CD4-positive, alpha-beta T cell treated with Interleukin-21 for 1 hour (primary cell): ENCODE measurements at regions not wholly inside any gene's neighbourhood (a gene's known extent, or its start where the extent isn't known, plus 50 kb on each side); places are given as distances from the start of the nearest gene placed in this dataset.

Source experiments
- DNase-seq: peaks from one replicate; pipeline ENCODE4 v3.0.0-alpha.2; 2020

GRCh38 chr15:94098921-94099573 lies 132.3 kb upstream of the MCTP2 start:
- DNase-seq = no peak

- DNase-seq = no peak
Observed at GRCh38 chr15:94097552-94097951, 133.8 kb upstream of the MCTP2 start.

- DNase-seq = no peak
Observed at GRCh38 chr15:94094310-94094709, 137.1 kb upstream of the MCTP2 start.

- no peak for DNase-seq
Observed at GRCh38 chr15:94086341-94086740, 145.0 kb upstream of the MCTP2 start.

GRCh38 chr15:94083467-94084052 lies 147.8 kb upstream of the MCTP2 start:
- DNase-seq = no peak

GRCh38 chr15:94081829-94082228 lies 149.5 kb upstream of the MCTP2 start:
- no peak for DNase-seq

GRCh38 chr15:94080989-94081605 lies 150.3 kb upstream of the MCTP2 start:
- DNase-seq = no peak

- DNase-seq = no peak
Observed at GRCh38 chr15:94080416-94080815, 150.9 kb upstream of the MCTP2 start.

- no peak for DNase-seq
Observed at GRCh38 chr15:94079968-94080367, 151.4 kb upstream of the MCTP2 start.

GRCh38 chr15:94079459-94079858 lies 151.9 kb upstream of the MCTP2 start:
- no peak for DNase-seq

GRCh38 chr15:94077938-94078337 lies 153.4 kb upstream of the MCTP2 start:
- DNase-seq = no peak

- DNase-seq = no peak
Observed at GRCh38 chr15:94075349-94075748, 156.0 kb upstream of the MCTP2 start.

- DNase-seq = no peak
Observed at GRCh38 chr15:94070356-94071295, 160.7 kb upstream of the MCTP2 start.

- no peak for DNase-seq
Observed at GRCh38 chr15:94069844-94070243, 161.5 kb upstream of the MCTP2 start.

GRCh38 chr15:94066811-94067210 lies 164.6 kb upstream of the MCTP2 start:
- DNase-seq = no peak

GRCh38 chr15:94066046-94066445 lies 165.3 kb upstream of the MCTP2 start:
- DNase-seq = no peak

- DNase-seq = no peak
Observed at GRCh38 chr15:94064676-94065313, 166.6 kb upstream of the MCTP2 start.

- no peak for DNase-seq
Observed at GRCh38 chr15:94061041-94061440, 170.3 kb upstream of the MCTP2 start.

GRCh38 chr15:94059013-94059587 lies 172.3 kb upstream of the MCTP2 start:
- no peak for DNase-seq

- DNase-seq = no peak
Observed at GRCh38 chr15:94057305-94057704, 174.1 kb upstream of the MCTP2 start.

- no peak for DNase-seq
Observed at GRCh38 chr15:94056314-94056713, 175.0 kb upstream of the MCTP2 start.

- DNase-seq = no peak
Observed at GRCh38 chr15:94053626-94054025, 177.7 kb upstream of the MCTP2 start.

- DNase-seq = no peak
Observed at GRCh38 chr15:94052711-94053110, 178.7 kb upstream of the MCTP2 start.
